NCI-H1105 treated with DMSO at 0.1 percent for 48 hours (cell line): ENCODE measurements at regions not wholly inside any gene's neighbourhood (a gene's known extent, or its start where the extent isn't known, plus 50 kb on each side); places are given as distances from the start of the nearest gene placed in this dataset.

Source experiments
- DNase-seq: peaks from one replicate; lab custom pipeline; 2025; lab: John Stamatoyannopoulos, UW

DNA sequence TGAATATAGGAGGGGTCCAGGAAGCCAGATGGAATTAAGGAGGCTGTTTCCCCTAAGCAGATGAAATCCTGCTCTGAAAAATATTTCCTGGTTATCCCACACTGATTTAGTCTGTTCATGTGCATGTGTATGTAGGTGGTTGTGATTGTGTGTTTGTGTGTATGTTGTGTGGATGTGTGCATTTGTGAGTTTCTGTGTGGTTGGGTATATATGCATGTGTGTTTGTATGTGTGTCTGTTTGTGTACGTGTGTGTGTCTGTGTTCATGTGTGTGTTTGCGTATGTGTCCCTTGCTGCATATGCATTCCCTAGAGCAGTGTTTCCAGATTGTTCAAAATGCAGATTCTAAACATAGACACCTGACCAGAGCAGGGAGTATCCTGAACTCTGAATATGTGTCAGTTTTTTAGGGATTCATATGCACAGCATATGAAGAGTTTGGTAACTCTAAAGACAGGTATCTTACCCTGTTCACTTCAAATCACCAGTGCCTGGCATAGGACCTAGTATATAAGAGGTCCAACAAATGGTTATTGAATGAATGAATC is 239.8 kb downstream of the MAFB start:
- no peak for DNase-seq

DNA sequence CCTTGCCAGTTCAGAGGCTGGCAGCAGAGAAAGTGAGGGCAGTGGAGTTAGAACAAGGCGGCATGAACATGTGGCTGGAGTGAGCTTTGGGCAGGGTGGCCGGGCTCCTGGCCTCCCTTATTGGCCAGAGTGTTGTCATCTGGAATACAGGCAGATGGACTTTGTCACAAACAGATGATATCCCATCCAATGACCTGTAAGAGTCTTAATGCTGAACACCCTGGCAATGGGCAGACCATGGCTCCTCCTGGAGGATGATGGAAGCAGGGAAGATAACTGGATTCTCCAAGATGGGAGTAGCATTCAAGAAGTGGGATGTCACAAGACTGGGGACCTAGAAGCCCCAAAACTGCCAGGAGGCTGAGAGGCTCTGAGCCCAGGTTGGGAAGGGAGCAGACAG is 242.1 kb downstream of the MAFB start:
- no peak for DNase-seq

DNA sequence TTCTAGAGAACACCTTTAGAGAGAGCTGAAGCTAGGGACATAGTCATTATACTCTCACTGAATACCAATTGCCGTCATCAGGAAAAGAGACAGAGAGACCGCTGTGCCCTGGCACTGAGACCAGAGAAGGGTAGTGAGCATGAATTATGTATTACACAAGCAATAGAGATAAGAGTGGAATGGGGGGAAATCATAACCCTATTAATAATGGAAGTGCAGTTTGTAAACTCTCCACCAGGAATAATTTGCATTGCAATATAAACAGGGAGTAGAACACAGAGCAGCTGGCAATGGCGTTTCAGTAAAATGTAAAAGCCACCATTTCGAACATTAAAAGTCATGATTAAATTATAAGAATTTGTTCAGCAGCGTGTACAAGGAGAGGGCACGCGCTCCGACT is 244.5 kb downstream of the MAFB start:
- DNase-seq = no peak

DNA sequence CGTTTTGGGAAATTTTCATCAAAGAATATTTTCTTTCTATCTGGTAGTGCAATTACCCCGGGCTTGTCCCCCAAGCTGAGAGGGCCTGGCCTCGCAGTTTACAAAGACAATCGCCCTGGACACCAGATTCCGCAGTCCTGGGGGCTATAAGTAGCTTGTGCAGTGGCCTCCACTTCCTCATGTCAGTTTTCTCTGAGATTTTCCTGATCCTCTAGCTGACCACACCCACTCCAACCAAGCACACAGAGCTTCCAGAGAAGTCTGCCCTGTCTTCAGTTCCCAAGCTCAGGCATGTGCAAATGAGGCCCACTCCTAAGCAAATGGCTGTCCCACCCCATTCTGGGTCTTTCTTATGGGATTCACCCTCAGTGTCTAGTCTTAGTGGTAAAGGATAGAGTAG is 245.3 kb downstream of the MAFB start:
- DNase-seq = no peak

DNA sequence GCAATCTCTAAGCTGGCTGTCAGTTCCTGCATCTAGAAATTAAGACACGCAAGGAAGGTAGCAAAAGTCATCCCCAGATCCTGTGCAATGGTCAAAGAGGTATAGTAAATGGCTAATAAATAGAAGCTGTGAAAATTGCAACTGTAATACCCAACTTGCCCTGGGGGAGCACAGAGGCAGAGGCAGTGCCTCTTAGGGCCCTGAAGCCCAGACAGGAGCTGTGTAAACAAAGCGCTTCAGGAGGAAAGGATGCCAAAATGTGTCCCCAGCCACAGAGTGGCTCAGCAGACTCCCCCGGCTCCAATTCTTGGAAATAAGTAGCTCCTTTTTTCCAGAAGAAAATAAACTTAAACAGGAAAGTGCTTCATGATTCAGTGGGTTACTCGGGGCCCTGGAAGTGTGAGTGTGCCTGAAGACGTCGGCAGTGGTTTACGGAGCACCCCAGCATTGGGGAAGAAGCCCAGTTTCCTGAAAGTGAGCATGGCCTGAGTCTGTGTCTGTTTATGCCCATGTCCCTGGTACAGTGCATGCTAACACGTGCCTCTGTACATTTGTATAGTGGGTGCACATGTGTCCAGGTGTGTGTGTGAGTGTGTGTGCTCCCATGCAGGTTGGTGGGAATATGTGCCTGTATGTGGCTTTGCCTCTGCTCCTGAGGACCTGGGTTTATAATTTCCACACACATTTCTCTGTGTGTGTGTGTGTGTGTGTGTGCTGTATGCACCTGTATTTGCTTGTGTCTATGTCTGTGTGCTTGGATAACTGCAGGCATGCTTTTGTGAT is 246.7 kb downstream of the MAFB start:
- no peak for DNase-seq

DNA sequence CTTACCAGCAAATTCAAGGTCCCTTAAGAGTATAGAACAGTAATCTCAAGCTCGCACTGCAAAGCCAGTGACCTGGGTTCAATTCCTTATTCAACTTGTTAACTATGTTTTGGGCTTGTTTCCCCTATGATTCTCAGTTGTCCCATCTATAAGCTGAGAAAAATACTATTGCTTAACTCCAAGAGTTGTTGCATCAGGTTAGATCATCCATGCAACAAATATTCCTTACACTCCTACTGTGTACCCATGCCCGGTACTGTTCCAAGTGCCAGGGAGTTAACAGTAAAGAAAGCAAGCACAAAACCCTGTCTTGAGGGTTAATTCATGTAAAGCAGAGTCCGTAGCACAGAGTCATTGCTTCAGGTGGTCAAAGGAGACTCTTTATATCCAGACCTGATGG is 247.3 kb downstream of the MAFB start:
- no peak for DNase-seq

DNA sequence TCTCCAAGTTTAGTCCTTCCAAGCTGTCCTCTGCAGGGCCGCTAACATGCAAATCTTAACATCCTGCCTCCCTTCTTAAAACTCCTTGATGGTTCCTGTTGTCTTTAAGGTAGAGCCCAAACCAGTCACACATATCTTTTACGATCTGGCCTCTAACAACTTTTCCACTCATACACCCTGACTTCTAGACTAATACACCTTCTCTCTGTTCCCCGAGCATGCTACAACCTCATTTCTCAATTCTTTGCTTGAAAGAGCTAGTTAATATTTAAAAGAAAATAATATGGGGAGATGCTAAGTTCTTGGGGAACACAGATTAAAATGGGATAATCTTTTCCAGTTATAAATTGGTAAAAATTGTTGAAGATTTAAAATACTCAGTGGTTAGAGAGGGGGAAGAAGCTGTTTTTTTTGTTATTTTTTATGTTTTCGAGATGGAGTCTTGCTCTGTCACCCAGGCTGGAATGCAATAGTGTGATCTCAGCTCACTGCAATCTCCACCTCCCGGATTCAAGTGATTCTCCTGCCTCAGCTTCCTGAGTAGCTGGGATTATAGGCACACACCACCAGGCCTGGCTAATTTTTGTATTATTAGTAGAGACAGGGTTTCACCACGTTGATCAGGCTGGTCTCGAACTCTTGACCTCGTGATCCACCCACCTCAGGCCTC is 250.7 kb downstream of the MAFB start:
- DNase-seq = no peak

DNA sequence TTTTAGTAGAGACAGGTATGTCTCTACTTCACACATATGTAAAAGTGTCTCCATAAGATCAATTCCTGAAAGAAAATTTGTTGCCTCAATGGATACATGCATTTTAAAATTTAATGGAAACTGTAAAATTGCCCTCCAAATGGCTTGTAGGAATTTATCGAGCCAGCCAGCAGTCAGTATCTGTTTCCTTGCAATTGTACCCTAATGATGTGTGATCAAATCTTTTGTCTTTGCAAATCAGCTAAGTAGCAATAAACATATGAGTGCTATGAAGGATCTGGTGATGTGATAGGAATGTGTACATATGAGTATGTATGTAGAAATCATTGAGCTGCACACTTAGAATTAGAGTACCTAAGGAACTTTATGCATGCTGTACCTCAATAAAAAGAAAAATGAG is 253.0 kb downstream of the MAFB start:
- DNase-seq = no peak

DNA sequence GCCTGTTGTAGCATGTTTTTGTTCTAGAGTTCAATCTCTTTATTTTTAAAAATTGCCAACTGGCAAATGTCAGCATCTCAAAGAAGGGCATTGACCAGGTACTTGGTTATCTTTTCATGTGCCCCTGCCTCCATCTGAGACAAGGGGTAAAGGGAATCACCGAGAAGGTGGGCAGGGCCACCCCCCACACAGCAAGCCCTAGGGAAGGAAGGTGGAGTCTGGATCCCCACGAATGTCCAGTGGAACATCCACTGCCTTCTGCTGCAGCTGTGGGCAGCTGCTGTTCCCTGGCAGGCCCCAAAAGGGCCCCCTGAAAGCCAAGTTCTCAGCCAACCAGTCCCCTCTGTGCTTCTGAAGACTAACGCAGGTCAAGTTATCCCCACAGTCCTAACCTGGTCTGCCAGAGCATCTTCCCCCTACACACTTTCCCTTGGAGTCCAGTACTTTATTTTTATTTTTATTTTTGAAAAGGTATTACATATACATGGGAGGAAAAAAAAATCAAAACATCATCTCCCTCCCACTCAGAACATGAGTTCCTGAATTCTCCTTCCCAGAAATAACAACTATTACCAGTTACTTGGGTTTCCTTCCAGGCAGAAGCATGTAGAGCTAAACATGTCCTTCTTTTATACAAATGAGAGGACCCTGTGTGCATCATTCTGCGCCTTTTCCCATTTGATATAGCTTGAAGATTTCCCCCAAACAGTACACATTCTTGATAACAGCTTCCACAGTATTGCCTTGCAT is 253.7 kb downstream of the MAFB start:
- no peak for DNase-seq

DNA sequence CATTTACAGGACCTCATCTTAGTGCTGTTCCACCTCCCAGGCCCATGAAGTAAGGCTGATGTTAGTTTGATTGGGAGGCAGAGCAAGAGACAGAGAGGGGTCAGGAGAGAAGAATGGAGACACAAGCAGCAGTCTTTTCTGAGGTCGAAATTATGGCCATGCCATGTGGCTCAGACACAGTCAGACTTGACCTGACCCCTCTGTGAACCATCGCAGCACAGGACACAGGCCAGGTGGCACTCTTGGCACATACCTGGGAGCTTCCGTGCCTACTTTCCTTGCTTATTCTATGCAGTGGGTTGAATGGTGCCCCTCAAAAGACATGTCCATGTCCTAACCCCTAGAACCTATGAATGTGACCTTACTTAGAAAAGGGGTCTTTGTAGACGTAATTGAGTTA is 254.9 kb downstream of the MAFB start:
- DNase-seq = no peak

DNA sequence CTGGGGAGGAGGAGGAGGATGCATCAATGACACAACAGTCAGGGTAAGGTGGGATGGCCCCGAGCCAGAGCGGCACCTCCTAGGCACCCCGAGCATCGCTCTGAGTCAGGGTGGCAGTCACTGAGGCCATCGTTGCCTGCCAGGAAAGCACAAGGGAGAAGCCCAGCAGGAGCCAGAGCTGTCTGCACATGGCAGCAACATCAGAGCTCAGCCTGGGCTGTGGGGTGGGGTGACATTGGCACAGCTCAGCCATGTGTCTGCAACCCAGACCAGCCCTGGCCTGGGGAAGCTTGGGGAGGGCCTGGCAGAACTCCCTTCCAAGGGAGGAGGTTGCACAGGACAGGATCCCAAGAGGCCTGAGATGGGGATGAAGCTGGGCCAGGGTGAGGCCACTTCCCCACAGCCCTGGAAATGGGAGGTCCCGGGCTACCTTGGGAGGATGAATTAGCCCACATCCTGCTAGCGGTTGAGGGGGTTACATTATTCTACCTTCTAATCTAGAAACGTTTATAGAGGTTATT is 255.6 kb downstream of the MAFB start:
- no peak for DNase-seq

DNA sequence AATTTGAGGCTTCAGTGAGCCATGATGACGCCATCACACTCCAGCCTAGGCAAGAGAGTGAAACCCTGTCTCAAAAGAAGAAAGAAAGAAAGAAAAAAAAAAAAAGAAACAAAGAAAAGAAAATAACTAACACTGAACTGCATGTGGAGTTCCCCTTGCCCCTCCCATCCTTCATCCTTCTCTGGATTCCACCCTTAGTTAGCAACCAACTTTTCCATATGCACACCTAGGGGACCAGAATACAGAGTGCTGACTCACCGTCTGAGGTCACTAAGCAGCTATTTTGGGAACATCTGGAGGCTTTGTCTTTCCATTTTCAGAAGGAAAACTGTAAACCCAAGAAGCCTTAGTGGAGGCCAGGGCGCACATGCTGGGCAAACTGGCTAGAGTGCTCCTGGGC is 257.4 kb downstream of the MAFB start:
- DNase-seq = no peak

DNA sequence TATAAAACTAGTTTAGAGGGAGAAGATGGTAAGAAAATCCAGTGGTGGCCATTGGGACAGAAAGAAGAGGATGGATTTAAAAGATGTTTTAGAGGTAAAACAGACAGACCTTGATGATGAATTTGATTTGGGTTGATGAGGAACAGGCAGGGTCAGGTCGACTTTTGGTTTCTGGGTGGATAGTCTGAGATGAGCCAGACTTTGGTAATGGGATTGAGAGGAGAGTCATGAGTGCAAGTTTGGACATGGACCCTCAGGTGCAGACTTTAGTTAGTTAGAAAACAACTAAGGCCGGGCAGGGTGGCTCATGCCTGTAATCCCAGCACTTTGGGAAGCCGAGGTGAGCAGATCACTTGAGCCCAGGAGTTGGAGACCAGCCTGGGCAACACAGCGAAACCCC is 257.9 kb downstream of the MAFB start:
- no peak for DNase-seq

DNA sequence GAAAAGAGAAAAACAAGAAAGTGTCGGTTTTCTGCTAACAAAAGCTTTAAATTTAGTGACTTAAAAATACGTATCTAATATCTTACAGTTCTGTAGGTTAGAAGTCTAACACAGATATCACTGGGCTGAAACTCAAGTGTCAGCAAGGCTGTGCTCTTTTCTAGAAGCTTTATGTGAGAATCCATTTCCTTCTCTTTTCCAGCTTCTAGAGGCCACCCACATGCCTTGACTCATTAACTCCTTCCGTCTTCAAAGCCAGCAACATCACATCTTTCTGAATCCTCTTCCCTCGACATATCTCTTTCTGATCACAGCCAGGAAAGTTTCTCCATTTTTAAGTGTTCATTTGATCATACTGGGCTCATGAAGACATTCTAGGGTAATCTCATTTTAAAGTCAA is 262.0 kb downstream of the MAFB start:
- no peak for DNase-seq

DNA sequence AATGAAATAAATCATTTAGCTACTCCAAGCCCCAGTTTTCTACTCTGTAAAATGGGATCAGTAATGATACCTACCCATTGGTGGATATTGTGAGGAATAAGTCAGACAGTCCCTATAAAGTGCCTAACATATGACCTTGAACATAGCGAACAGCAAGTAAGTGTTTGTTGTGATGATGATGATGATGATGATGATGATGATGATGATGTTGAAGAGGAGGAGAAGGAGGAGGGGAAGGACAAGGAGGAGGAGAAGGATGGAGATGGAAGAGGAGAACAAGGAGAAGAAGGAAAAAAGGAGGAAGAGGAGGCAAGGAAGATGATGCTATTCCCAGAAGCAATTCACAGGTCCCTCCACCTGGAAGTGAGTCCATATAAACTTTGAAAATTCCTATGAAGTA is 264.3 kb downstream of the MAFB start:
- DNase-seq = no peak

DNA sequence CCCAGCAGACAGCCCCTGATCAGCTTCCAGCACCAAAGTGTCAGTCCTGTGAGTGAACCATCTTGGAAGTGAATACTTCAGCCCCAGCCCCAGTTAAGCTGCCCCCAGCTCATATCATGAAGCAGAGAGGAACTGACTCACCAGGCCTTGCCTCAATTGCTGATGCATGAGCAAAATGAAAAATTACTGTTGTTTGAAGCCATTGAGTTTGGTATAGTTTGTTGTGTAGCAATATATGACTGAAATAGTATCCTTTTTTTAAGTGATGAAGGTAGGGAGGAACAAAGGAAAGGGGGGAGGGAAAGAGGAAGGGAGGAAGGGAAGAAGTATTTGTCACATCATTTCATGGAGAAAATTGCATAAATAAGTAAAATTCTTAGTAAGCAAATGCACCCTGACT is 266.4 kb downstream of the MAFB start:
- DNase-seq = no peak

DNA sequence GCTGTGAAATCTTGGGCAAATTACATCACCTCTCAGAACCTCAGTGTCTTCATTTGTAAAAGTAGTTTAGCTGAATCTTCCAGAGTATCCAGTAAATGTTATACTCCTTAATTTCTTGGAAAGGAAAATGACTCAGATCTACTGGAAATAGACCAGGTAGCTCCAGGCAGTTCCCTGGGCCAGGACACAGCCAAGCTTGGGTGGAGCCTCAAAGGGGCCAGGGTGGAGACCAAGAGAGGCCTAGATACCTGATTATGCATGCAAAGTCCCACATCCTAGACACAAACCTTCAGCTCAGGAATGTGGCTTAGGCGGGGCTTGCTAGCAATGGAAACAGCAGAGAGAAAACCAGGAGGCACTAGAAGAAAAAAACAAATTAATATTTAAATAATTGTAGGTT is 272.8 kb downstream of the MAFB start:
- no peak for DNase-seq

DNA sequence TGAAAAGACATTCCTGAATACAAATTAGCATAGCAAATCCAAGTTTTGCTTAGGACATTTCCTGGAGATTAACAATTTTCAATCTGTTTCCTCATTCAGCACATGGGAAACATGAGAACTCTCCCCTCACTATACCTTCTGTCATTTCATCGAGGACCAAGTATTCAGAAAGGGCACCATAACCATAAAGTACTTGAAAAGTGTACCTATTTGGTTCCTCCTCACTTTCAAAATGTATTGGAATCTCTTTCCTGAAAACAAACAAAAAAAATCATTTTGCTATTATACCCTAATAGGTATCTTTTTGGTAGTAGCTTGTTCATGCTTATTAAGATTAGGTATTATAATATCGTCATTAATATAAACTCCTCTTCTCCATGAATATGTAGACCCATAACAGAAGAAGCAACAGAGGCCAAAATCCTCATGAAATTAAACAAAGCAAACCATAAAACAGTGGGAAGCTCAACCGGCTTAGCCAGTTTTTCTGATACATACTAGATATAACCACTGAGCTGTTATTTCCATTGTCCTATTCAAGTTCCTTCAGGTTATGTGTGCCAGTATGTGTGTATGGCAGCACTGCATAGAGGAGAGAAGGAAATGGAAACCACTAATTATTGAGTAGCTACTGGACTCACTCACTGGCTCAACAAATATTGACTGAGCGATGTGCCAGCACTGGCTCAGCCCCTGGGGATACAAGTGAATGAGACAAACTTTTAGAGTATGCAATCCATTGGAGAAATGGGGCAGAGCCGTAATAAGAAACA is 274.0 kb downstream of the MAFB start:
- DNase-seq = no peak

DNA sequence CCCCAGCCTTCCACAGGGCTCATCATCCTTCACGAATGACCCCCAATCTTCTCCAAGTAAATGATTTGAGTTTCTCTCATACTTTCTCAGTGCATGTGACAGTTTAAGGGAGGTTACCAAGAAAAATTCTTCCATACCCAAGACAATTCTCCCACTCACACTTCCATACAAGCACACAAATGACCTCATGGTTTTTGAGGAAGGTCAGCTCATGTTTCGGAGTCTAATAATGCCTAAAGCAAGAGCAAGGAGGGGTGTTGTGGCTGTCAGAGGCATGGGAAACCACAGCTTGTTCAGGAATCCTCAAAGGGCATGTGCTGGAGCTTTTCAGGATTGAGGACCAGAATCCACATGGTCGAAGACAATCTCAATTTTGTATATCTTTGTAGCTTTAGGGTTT is 279.0 kb downstream of the MAFB start:
- DNase-seq = no peak

DNA sequence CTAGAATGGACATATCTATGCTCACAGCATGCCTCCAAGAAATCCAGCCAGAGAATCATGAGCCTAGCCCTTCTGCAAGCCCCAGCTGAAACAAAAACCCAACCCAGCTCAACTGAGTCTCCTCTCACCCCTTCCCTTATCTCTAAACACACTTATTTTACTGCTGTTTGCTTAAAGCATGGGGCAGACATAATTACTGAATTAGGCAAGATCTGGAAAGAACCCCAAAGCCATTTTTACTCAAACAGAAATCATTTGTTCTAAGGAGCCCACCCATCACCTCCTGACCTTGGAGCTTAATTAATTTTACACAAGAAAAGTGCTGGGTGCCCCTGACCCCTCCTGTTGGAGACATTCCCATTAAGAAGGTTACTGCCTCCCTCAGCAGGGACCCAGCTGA is 291.6 kb downstream of the MAFB start:
- DNase-seq = no peak

DNA sequence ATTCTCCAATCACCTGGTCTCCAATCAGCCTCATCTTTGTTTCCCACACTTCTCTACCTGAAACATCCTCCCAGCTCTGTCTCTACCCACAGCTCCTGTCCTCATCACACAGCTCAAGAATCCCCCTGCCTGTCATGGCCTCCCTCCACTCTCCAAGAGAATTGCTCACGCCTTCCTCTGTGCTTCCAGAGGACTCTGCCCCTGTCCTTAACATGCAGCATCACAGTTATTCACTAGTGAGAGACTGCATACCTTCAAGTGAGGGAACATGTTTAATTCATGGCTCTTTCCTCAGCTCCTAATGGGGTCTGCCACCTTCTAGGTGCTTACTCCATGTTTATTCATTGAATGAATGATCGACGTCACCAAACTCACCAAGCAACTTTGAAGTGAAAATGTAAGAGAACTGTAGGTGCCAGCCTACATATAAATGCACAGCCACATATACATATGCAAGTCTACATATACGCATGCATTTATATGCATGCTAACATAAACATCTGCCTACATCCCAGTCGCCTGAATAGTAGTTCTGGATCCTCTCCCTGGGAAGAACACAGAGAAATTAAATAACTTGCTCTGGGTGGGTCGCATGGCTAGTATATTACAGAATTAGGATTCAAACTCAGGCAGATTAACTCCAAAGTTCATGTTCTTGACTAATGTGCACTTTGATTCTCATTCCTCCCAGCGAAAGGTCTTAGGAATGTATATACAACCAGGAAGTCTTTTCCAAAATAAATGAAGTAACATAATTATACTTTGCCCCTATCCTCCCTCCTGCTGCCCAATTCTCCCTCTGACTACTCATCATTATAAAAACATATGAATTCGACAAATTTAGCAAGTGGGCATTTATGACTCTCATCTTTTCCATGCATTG is 295.6 kb downstream of the MAFB start:
- no peak for DNase-seq
